ENCODE measurements at regions not wholly inside any gene's neighbourhood (a gene's known extent, or its start where the extent isn't known, plus 50 kb on each side); places are given as distances from the start of the nearest gene placed in this dataset.

GRCh38 chr2:13488965-13489364 is 772.2 kb downstream of the TRIB2 start:
- no peak for TF ChIP-seq EP300 (IDR thresholded peaks at IDR 0.05; ENCODE audit: borderline replicate concordance)

- TF ChIP-seq TCF12 (IDR thresholded peaks at IDR 0.05; ENCODE audit: low read depth) = no peak
- no peak for TF ChIP-seq TAF1 (IDR thresholded peaks at IDR 0.05; ENCODE audit: low read depth)
- TF ChIP-seq, protein P1, sequence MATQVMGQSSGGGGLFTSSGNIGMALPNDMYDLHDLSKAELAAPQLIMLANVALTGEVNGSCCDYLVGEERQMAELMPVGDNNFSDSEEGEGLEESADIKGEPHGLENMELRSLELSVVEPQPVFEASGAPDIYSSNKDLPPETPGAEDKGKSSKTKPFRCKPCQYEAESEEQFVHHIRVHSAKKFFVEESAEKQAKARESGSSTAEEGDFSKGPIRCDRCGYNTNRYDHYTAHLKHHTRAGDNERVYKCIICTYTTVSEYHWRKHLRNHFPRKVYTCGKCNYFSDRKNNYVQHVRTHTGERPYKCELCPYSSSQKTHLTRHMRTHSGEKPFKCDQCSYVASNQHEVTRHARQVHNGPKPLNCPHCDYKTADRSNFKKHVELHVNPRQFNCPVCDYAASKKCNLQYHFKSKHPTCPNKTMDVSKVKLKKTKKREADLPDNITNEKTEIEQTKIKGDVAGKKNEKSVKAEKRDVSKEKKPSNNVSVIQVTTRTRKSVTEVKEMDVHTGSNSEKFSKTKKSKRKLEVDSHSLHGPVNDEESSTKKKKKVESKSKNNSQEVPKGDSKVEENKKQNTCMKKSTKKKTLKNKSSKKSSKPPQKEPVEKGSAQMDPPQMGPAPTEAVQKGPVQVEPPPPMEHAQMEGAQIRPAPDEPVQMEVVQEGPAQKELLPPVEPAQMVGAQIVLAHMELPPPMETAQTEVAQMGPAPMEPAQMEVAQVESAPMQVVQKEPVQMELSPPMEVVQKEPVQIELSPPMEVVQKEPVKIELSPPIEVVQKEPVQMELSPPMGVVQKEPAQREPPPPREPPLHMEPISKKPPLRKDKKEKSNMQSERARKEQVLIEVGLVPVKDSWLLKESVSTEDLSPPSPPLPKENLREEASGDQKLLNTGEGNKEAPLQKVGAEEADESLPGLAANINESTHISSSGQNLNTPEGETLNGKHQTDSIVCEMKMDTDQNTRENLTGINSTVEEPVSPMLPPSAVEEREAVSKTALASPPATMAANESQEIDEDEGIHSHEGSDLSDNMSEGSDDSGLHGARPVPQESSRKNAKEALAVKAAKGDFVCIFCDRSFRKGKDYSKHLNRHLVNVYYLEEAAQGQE (IDR thresholded peaks at IDR 0.05; ENCODE audit: low read depth) = no peak
- TF ChIP-seq, protein P2, sequence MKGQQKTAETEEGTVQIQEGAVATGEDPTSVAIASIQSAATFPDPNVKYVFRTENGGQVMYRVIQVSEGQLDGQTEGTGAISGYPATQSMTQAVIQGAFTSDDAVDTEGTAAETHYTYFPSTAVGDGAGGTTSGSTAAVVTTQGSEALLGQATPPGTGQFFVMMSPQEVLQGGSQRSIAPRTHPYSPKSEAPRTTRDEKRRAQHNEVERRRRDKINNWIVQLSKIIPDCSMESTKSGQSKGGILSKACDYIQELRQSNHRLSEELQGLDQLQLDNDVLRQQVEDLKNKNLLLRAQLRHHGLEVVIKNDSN (IDR thresholded peaks at IDR 0.05) = no peak
- no peak for TF ChIP-seq EGR1 (IDR thresholded peaks at IDR 0.05)
- no peak for TF ChIP-seq ZBTB7A (IDR thresholded peaks at IDR 0.05; ENCODE audit: low read depth)
- no peak for TF ChIP-seq CREB1 (IDR thresholded peaks at IDR 0.05; ENCODE audit: low read depth)
Observed at GRCh38 chr2:13492262-13492661, 775.5 kb downstream of the TRIB2 start.

GRCh38 chr2:13495051-13495450 is 778.3 kb downstream of the TRIB2 start:
- TF ChIP-seq EGR1 (IDR thresholded peaks at IDR 0.05) = no peak
- no peak for TF ChIP-seq CEBPB (IDR thresholded peaks at IDR 0.05)
- no peak for TF ChIP-seq FOXM1 (IDR thresholded peaks at IDR 0.05; ENCODE audit: borderline replicate concordance, low read depth)
- TF ChIP-seq TCF12 (IDR thresholded peaks at IDR 0.05; ENCODE audit: low read depth) = no peak
- no peak for TF ChIP-seq EP300 (IDR thresholded peaks at IDR 0.05; ENCODE audit: borderline replicate concordance)
- TF ChIP-seq NFIC (IDR thresholded peaks at IDR 0.05) = no peak

DNA sequence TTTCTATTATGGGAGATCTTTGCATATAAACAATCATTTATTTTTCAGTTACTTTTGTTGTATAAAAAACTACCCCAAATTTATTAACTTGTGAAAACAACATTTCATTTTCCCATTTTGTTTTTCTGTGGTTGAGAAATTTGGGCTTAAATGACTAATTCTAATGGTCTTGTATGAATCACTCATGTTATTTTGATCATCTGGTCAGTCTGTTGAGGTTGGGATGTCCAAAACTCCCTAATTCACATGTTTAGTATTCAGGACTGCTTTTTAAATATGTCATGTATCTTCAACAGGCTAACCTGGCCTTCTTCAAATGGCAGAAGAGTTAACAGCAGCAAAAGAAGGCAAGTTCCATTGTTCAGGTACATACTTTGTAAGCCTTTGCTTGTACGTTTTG is 788.1 kb downstream of the TRIB2 start:
- no peak for TF ChIP-seq TAF1 (IDR thresholded peaks at IDR 0.05; ENCODE audit: low read depth)
- no peak for TF ChIP-seq ZBTB7A (IDR thresholded peaks at IDR 0.05; ENCODE audit: low read depth)
- TF ChIP-seq TCF12 (IDR thresholded peaks at IDR 0.05; ENCODE audit: low read depth) = no peak
- TF ChIP-seq CREB1 (IDR thresholded peaks at IDR 0.05; ENCODE audit: low read depth) = no peak
- TF ChIP-seq, protein P2 (IDR thresholded peaks at IDR 0.05) = no peak
- no peak for TF ChIP-seq TEAD4 (IDR thresholded peaks at IDR 0.05)
- TF ChIP-seq CEBPB (IDR thresholded peaks at IDR 0.05) = no peak
- TF ChIP-seq NFIC (IDR thresholded peaks at IDR 0.05) = no peak
- no peak for TF ChIP-seq YY1 (IDR thresholded peaks at IDR 0.05; ENCODE audit: low read depth)
- no peak for TF ChIP-seq EGR1 (IDR thresholded peaks at IDR 0.05)
- TF ChIP-seq RAD21 (IDR thresholded peaks at IDR 0.05; ENCODE audit: low read depth) = no peak

DNA sequence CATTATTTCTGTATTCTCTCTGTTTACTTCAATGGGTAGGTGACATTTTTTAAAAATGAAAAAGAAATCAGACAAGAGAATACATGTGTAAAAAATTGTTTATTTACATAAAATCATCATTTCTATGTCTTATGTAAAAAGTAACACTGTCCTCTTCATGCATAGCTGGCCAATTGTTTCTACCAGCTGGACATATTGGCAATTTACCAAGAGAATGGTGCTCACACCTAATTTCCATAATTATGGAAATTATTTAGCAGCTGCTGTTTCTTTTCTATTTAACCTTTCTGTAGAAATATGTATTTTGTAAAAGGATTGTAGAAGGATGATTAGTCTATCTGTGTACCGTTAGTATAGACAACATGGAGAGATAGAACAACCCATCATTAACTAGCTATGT is 791.9 kb downstream of the TRIB2 start:
- TF ChIP-seq, protein P1 (IDR thresholded peaks at IDR 0.05; ENCODE audit: low read depth) = no peak
- TF ChIP-seq, protein P3, sequence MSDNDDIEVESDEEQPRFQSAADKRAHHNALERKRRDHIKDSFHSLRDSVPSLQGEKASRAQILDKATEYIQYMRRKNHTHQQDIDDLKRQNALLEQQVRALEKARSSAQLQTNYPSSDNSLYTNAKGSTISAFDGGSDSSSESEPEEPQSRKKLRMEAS (IDR thresholded peaks at IDR 0.05) = no peak
- TF ChIP-seq TAF1 (IDR thresholded peaks at IDR 0.05; ENCODE audit: low read depth) (no peak), ZBTB7A (IDR thresholded peaks at IDR 0.05; ENCODE audit: low read depth) (no peak), EP300 (IDR thresholded peaks at IDR 0.05; ENCODE audit: borderline replicate concordance) (no peak), RAD21 (IDR thresholded peaks at IDR 0.05; ENCODE audit: low read depth) (no peak), TEAD4 (IDR thresholded peaks at IDR 0.05) (no peak), EGR1 (IDR thresholded peaks at IDR 0.05) (no peak), CREB1 (IDR thresholded peaks at IDR 0.05; ENCODE audit: low read depth) (no peak), YY1 (IDR thresholded peaks at IDR 0.05; ENCODE audit: low read depth) (no peak)
- TF ChIP-seq, protein P2 (IDR thresholded peaks at IDR 0.05) = no peak

DNA sequence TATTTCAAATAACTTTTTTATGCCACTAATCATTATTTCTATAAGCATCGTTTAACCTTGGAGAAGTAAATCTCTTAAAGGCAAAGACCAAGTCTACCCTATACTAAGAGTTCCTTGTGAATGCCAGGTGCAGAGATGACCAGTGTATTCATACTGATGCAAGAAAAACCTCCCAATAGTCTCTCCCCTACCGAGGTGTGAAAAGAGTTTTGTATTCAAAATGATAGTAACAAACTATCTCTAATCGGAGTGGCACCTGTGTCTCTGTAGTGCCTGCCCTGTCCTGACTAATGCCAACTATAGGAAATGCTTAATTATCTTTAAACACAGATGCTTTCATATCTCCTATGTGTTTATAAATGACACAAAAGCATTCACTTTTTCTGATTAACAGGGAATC is 798.5 kb downstream of the TRIB2 start:
- TF ChIP-seq, protein P3 (IDR thresholded peaks at IDR 0.05) = no peak
- TF ChIP-seq ZBTB7A (IDR thresholded peaks at IDR 0.05; ENCODE audit: low read depth) = no peak
- no peak for TF ChIP-seq NFIC (IDR thresholded peaks at IDR 0.05)
- TF ChIP-seq, protein P1 (IDR thresholded peaks at IDR 0.05; ENCODE audit: low read depth) = no peak
- TF ChIP-seq FOXM1 (IDR thresholded peaks at IDR 0.05; ENCODE audit: borderline replicate concordance, low read depth) = no peak
- no peak for TF ChIP-seq TEAD4 (IDR thresholded peaks at IDR 0.05)
- TF ChIP-seq CREB1 (IDR thresholded peaks at IDR 0.05; ENCODE audit: low read depth) = no peak
- no peak for TF ChIP-seq CEBPB (IDR thresholded peaks at IDR 0.05)
- no peak for TF ChIP-seq TAF1 (IDR thresholded peaks at IDR 0.05; ENCODE audit: low read depth)
- no peak for TF ChIP-seq EP300 (IDR thresholded peaks at IDR 0.05; ENCODE audit: borderline replicate concordance)
- TF ChIP-seq, protein P2 (IDR thresholded peaks at IDR 0.05) = no peak
- TF ChIP-seq EGR1 (IDR thresholded peaks at IDR 0.05) = no peak
- TF ChIP-seq YY1 (IDR thresholded peaks at IDR 0.05; ENCODE audit: low read depth) = no peak
- TF ChIP-seq RAD21 (IDR thresholded peaks at IDR 0.05; ENCODE audit: low read depth) = no peak
- TF ChIP-seq TCF12 (IDR thresholded peaks at IDR 0.05; ENCODE audit: low read depth) = no peak

Data from Ishikawa (cell line).